HEK293 (cell line): ENCODE measurements at regions not wholly inside any gene's neighbourhood (a gene's known extent, or its start where the extent isn't known, plus 50 kb on each side); places are given as distances from the start of the nearest gene placed in this dataset.

Source experiments
- CTCF ChIA-PET: fragments of 350-600 bp; formaldehyde crosslinking; extraction: SDS; loops from one replicate; lab custom pipeline; 2021; ENCODE audit warnings: antibody characterized with exemption; lab: Yijun Ruan, JAX
- POLR2A ChIA-PET: fragments of 300-600 bp; formaldehyde crosslinking; extraction: SDS; loops from one replicate; lab custom pipeline; 2020; ENCODE audit warnings: antibody characterized with exemption, inconsistent platforms; lab: Yijun Ruan, JAX
- H3K27ac ChIP-seq: fragments of 200-500 bp; sonication (Bioruptor generic); 2 replicates; pipeline ENCODE4 v1.5.1; 2014; ENCODE audit warnings: low read depth, low read length, control low read depth, inconsistent platforms; ENCODE audit errors: extremely low read depth
- H3K36me3 ChIP-seq, 2 experiments: fragments of 200-500 bp in 1 of 2; sonication (Bioruptor generic) in 1 of 2; 1 replicate in 1 of 2; 2 replicates in 1 of 2; pipeline ENCODE4 v1.5.1; 2014 to 2017; ENCODE audit warnings: inconsistent platforms in 2 of 2, low read length in 2 of 2; ENCODE audit not compliant: control insufficient read depth in 2 of 2, insufficient read depth in 1 of 2
- H3K4me1 ChIP-seq: fragments of 200-500 bp; sonication (Bioruptor generic); 2 replicates; pipeline ENCODE4 v1.5.1; 2014; ENCODE audit warnings: mild to moderate bottlenecking, low read length, inconsistent platforms; ENCODE audit not compliant: control insufficient read depth, insufficient read depth
- H3K4me3 ChIP-seq: 2 replicates; pipeline ENCODE4 v1.5.1; 2011; ENCODE audit warnings: low read depth, mild to moderate bottlenecking, control low read depth, low read length, moderate library complexity
- H3K9me3 ChIP-seq: fragments of 200-500 bp; sonication (Bioruptor generic); 2 replicates; pipeline ENCODE4 v1.5.1; 2014; ENCODE audit warnings: low read depth, low read length, inconsistent platforms; ENCODE audit not compliant: control insufficient read depth, insufficient read depth
- FEZF1 ChIP-seq: fragments of 450-650 bp; formaldehyde crosslinking; IDR thresholded peaks from 2 replicates; pipeline ENCODE4 v1.5.1; 2016; ENCODE audit warnings: missing biosample characterization, missing genetic modification characterization
- GFI1B ChIP-seq: fragments of 450-650 bp; formaldehyde crosslinking; IDR thresholded peaks from 2 replicates; pipeline ENCODE4 v1.5.1; 2016; ENCODE audit warnings: missing biosample characterization, missing genetic modification characterization
- GLIS1 ChIP-seq: fragments of 450-650 bp; formaldehyde crosslinking; IDR thresholded peaks from 2 replicates; pipeline ENCODE4 v1.5.1; 2016; ENCODE audit warnings: missing biosample characterization, missing genetic modification characterization
- HOXC10 ChIP-seq: sonication (generic); formaldehyde crosslinking; IDR thresholded peaks from 2 replicates; pipeline ENCODE4 v1.8.1; 2023; ENCODE audit warnings: mild to moderate bottlenecking, missing genetic modification reagents
- IKZF3 ChIP-seq: fragments of 450-650 bp; IDR thresholded peaks from 2 replicates; pipeline ENCODE4 v1.5.0; 2018; ENCODE audit warnings: missing biosample characterization, mild to moderate bottlenecking, missing genetic modification characterization, moderate library complexity
- KLF10 ChIP-seq: fragments of 450-650 bp; IDR thresholded peaks from 2 replicates; pipeline ENCODE4 v1.5.1; 2018; ENCODE audit warnings: missing biosample characterization, mild to moderate bottlenecking, missing genetic modification characterization
- MZF1 ChIP-seq: fragments of 450-650 bp; formaldehyde crosslinking; IDR thresholded peaks from 2 replicates; pipeline ENCODE4 v1.5.1; 2017; ENCODE audit warnings: missing biosample characterization, missing genetic modification characterization, borderline replicate concordance
- SP3 ChIP-seq: fragments of 450-650 bp; formaldehyde crosslinking; IDR thresholded peaks from 2 replicates; pipeline ENCODE4 v1.5.1; 2016; ENCODE audit warnings: missing biosample characterization, missing genetic modification characterization
- TCF7L2 ChIP-seq: IDR thresholded peaks from 2 replicates; pipeline ENCODE4 v1.6.1; 2011; ENCODE audit warnings: low read depth, mild to moderate bottlenecking, inconsistent platforms, low read length, moderate library complexity, borderline replicate concordance
- WT1 ChIP-seq: fragments of 450-650 bp; formaldehyde crosslinking; IDR thresholded peaks from 2 replicates; pipeline ENCODE4 v1.5.1; 2016; ENCODE audit warnings: missing biosample characterization, missing genetic modification characterization
- ZBTB7A ChIP-seq: fragments of 450-650 bp; formaldehyde crosslinking; IDR thresholded peaks from 2 replicates; pipeline ENCODE4 v1.5.1; 2016; ENCODE audit warnings: low read depth, missing biosample characterization, missing genetic modification characterization
- ZFHX2 ChIP-seq: fragments of 450-650 bp; formaldehyde crosslinking; conservative IDR thresholded peaks from 2 replicates; pipeline ENCODE4 v1.5.1; 2016; ENCODE audit warnings: missing biosample characterization, missing genetic modification characterization
- ZFP37 ChIP-seq: fragments of 450-650 bp; formaldehyde crosslinking; IDR thresholded peaks from 2 replicates; pipeline ENCODE4 v1.5.1; 2016; ENCODE audit warnings: missing biosample characterization, missing genetic modification characterization
- ZFP69B ChIP-seq: fragments of 450-650 bp; formaldehyde crosslinking; IDR thresholded peaks from 2 replicates; pipeline ENCODE4 v1.5.1; 2016; ENCODE audit warnings: missing biosample characterization, missing genetic modification characterization
- ZIC2 ChIP-seq: fragments of 450-650 bp; formaldehyde crosslinking; IDR thresholded peaks from 2 replicates; pipeline ENCODE4 v1.5.1; 2016; ENCODE audit warnings: missing biosample characterization, missing genetic modification characterization
- ZNF24 ChIP-seq: fragments of 450-650 bp; formaldehyde crosslinking; IDR thresholded peaks from 2 replicates; pipeline ENCODE4 v1.5.1; 2016; ENCODE audit warnings: missing biosample characterization, missing genetic modification characterization
- ZNF335 ChIP-seq: fragments of 450-650 bp; formaldehyde crosslinking; conservative IDR thresholded peaks from 2 replicates; pipeline ENCODE4 v1.5.1; 2016; ENCODE audit warnings: missing biosample characterization, missing genetic modification characterization
- ZNF366 ChIP-seq: fragments of 450-650 bp; formaldehyde crosslinking; conservative IDR thresholded peaks from 2 replicates; pipeline ENCODE4 v1.5.1; 2016; ENCODE audit warnings: missing biosample characterization, missing genetic modification characterization
- ZNF394 ChIP-seq: fragments of 450-650 bp; formaldehyde crosslinking; IDR thresholded peaks from 2 replicates; pipeline ENCODE4 v1.5.1; 2016; ENCODE audit warnings: missing biosample characterization, missing genetic modification characterization, mild to moderate bottlenecking, moderate library complexity, borderline replicate concordance
- ZNF433 ChIP-seq: fragments of 450-650 bp; formaldehyde crosslinking; IDR thresholded peaks from 2 replicates; pipeline ENCODE4 v1.5.1; 2016; ENCODE audit warnings: missing biosample characterization, missing genetic modification characterization, low read depth
- ZNF600 ChIP-seq: fragments of 450-650 bp; formaldehyde crosslinking; IDR thresholded peaks from 2 replicates; pipeline ENCODE4 v1.5.1; 2016; ENCODE audit warnings: missing biosample characterization, missing genetic modification characterization
- ZNF629 ChIP-seq: fragments of 450-650 bp; formaldehyde crosslinking; IDR thresholded peaks from 2 replicates; pipeline ENCODE4 v1.5.1; 2017; ENCODE audit warnings: missing biosample characterization, missing genetic modification characterization
- ZNF747 ChIP-seq: fragments of 450-650 bp; formaldehyde crosslinking; IDR thresholded peaks from 2 replicates; pipeline ENCODE4 v1.5.1; 2016; ENCODE audit warnings: missing biosample characterization, missing genetic modification characterization
- ZNF76 ChIP-seq: fragments of 450-650 bp; formaldehyde crosslinking; IDR thresholded peaks from 2 replicates; pipeline ENCODE4; 2016; ENCODE audit warnings: low read depth, missing biosample characterization, missing genetic modification characterization, borderline replicate concordance
- ZNF791 ChIP-seq: fragments of 450-650 bp; formaldehyde crosslinking; IDR thresholded peaks from 2 replicates; pipeline ENCODE4 v1.5.1; 2016; ENCODE audit warnings: missing biosample characterization, missing genetic modification characterization
- ZNF792 ChIP-seq: fragments of 450-650 bp; formaldehyde crosslinking; IDR thresholded peaks from 2 replicates; pipeline ENCODE4 v1.5.1; 2016; ENCODE audit warnings: missing biosample characterization, missing genetic modification characterization
- ZNF830 ChIP-seq: fragments of 450-650 bp; IDR thresholded peaks from 2 replicates; pipeline ENCODE4 v1.5.0; 2018; ENCODE audit warnings: missing biosample characterization, missing genetic modification characterization, low read depth, mild to moderate bottlenecking, moderate library complexity
- TF ChIP-seq, protein P1 (sequence below): fragments of 450-650 bp; formaldehyde crosslinking; IDR thresholded peaks from 2 replicates; pipeline ENCODE4 v1.5.1; 2017; ENCODE audit warnings: missing biosample characterization, missing genetic modification characterization
- TF ChIP-seq, protein P2 (sequence below): fragments of 450-650 bp; formaldehyde crosslinking; optimal IDR thresholded peaks from 2 replicates; pipeline ENCODE3; 2016; ENCODE audit warnings: missing biosample characterization, mild to moderate bottlenecking, missing genetic modification characterization
- TF ChIP-seq, protein P3 (sequence below): fragments of 450-650 bp; formaldehyde crosslinking; IDR thresholded peaks from 2 replicates; pipeline ENCODE4 v1.5.1; 2016; ENCODE audit warnings: missing biosample characterization, missing genetic modification characterization
- TF ChIP-seq, protein P4 (sequence below): fragments of 450-650 bp; formaldehyde crosslinking; IDR thresholded peaks from 2 replicates; pipeline ENCODE4; 2016; ENCODE audit warnings: missing biosample characterization, missing genetic modification characterization
- TF ChIP-seq, protein P5 (sequence below): sonication (generic); formaldehyde crosslinking; IDR thresholded peaks from 2 replicates; pipeline ENCODE4 v1.8.1; 2022; ENCODE audit warnings: mild to moderate bottlenecking, moderate library complexity, missing genetic modification reagents

DNA sequence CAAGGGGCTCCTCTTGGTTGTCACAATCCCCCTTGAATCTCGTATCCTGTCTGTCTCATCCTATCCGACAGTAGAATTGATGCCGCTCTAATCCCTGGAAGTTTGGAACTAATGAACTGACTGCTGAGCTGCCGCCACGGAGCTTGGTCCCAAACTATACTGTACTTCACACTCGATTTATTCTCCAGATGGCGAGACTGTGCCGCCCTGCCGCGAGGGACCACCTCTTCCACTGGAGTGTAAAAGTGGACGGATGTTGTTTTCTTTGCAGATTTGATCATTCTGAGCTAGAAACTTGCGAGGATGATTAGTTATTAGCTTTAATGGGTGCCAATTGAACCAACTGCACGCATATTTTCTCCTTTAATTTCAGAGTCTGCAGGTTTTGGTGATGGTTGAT lies 117.2 kb downstream of the ZIC5 start:
- ChIA-PET POLR2A (no interaction called here), CTCF (no interaction called here)
- H3K36me3 ChIP-seq, result no peaks in the 10 kb centered on the region

DNA sequence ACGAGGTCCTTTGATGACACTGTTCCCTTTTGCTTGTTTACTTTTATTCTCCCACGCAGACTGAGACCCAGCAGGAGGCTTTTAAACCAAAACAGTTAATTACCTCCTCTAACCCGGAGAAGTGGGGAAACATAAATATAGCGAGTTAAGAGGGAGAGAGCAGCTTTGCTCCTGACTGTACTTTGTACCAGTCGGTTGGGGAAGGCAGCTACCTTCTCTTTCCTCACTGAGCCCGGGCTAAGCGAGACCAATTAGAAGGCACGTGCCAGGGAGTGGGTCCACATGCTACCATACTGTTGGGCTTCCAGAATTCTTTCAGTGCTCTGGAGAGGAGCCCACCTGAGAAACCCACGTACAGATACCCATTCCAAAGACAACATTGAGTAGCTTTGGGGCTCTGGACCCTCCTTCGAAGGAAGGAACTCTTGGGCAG lies 124.2 kb downstream of the ZIC5 start:
- POLR2A ChIA-PET, result no interaction called here
- H3K27ac ChIP-seq, result no peak overlapping the region
- no peak overlapping the region for H3K4me3 ChIP-seq
- CTCF ChIA-PET, result no interaction called here
- H3K9me3 ChIP-seq, result no peaks in the 10 kb centered on the region
- no peaks in the 10 kb centered on the region for H3K36me3 ChIP-seq
- no peaks in the 10 kb centered on the region for H3K4me1 ChIP-seq
- TF ChIP-seq, protein P1, sequence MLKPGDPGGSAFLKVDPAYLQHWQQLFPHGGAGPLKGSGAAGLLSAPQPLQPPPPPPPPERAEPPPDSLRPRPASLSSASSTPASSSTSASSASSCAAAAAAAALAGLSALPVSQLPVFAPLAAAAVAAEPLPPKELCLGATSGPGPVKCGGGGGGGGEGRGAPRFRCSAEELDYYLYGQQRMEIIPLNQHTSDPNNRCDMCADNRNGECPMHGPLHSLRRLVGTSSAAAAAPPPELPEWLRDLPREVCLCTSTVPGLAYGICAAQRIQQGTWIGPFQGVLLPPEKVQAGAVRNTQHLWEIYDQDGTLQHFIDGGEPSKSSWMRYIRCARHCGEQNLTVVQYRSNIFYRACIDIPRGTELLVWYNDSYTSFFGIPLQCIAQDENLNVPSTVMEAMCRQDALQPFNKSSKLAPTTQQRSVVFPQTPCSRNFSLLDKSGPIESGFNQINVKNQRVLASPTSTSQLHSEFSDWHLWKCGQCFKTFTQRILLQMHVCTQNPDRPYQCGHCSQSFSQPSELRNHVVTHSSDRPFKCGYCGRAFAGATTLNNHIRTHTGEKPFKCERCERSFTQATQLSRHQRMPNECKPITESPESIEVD (tag by site-specific recombination), result peak; percentile 52
- TF ChIP-seq ZNF24 (tag by site-specific recombination) (peak; percentile 38; the same call in 1 of the 2 replicates), ZNF366 (tag by site-specific recombination) (peak; percentile 47; the same call in 1 of the 2 replicates), ZFHX2 (peak; percentile 58), ZNF747 (tag by site-specific recombination) (no peak), MZF1 (tag by site-specific recombination) (peak; percentile 58; the same call in 1 of the 2 replicates), ZNF394 (peak; percentile 39; the same call in 1 of the 2 replicates), ZFP69B (peak; percentile 48; the same call in 1 of the 2 replicates), IKZF3 (tag by site-specific recombination) (peak; percentile 81), FEZF1 (tag by site-specific recombination) (peak; percentile 77), ZNF433 (tag by site-specific recombination) (no peak), HOXC10 (CRISPR knock-in tag) (no peak), GLIS1 (peak; percentile 89), ZIC2 (tag by site-specific recombination) (peak; percentile 37; the same call in 1 of the 2 replicates), KLF10 (tag by site-specific recombination) (no peak), ZNF335 (tag by site-specific recombination) (peak; percentile 52), ZNF629 (tag by site-specific recombination) (peak; percentile 31; the same call in 1 of the 2 replicates), GFI1B (tag by site-specific recombination) (peak; percentile 55; the same call in 1 of the 2 replicates), TCF7L2 (peak; percentile 34; the same call in 1 of the 2 replicates), ZNF792 (tag by site-specific recombination) (no peak), WT1 (tag by site-specific recombination) (peak; percentile 77)
- TF ChIP-seq, protein P2, sequence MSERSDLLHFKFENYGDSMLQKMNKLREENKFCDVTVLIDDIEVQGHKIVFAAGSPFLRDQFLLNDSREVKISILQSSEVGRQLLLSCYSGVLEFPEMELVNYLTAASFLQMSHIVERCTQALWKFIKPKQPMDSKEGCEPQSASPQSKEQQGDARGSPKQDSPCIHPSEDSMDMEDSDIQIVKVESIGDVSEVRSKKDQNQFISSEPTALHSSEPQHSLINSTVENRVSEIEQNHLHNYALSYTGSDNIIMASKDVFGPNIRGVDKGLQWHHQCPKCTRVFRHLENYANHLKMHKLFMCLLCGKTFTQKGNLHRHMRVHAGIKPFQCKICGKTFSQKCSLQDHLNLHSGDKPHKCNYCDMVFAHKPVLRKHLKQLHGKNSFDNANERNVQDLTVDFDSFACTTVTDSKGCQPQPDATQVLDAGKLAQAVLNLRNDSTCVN (tag by site-specific recombination), result no peak
- TF ChIP-seq, protein P3, sequence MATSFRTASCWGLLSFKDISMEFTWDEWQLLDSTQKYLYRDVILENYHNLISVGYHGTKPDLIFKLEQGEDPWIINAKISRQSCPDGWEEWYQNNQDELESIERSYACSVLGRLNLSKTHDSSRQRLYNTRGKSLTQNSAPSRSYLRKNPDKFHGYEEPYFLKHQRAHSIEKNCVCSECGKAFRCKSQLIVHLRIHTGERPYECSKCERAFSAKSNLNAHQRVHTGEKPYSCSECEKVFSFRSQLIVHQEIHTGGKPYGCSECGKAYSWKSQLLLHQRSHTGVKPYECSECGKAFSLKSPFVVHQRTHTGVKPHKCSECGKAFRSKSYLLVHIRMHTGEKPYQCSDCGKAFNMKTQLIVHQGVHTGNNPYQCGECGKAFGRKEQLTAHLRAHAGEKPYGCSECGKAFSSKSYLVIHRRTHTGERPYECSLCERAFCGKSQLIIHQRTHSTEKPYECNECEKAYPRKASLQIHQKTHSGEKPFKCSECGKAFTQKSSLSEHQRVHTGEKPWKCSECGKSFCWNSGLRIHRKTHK, result no peak

More for the DNA sequence above, 117.2 kb downstream of the ZIC5 start:
- no peaks in the 10 kb centered on the region for H3K9me3 ChIP-seq
- H3K27ac ChIP-seq, result no peak overlapping the region
- H3K4me3 ChIP-seq, result no peak overlapping the region
- no peak for TF ChIP-seq ZNF76 (tag by site-specific recombination)
- TF ChIP-seq, protein P4, sequence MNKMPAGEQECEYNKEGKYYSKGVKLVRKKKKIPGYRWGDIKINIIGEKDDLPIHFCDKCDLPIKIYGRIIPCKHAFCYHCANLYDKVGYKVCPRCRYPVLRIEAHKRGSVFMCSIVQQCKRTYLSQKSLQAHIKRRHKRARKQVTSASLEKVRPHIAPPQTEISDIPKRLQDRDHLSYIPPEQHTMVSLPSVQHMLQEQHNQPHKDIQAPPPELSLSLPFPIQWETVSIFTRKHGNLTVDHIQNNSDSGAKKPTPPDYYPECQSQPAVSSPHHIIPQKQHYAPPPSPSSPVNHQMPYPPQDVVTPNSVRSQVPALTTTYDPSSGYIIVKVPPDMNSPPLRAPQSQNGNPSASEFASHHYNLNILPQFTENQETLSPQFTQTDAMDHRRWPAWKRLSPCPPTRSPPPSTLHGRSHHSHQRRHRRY (tag by site-specific recombination), result no peak
- TF ChIP-seq ZNF791, result no peak
- no peak for TF ChIP-seq ZBTB7A (tag by site-specific recombination)
- no peak for TF ChIP-seq ZNF600 (tag by site-specific recombination)
- no peak for TF ChIP-seq ZFP37 (tag by site-specific recombination)
- TF ChIP-seq SP3, result no peak
- TF ChIP-seq ZNF830 (tag by site-specific recombination), result no peak
- TF ChIP-seq, protein P5, sequence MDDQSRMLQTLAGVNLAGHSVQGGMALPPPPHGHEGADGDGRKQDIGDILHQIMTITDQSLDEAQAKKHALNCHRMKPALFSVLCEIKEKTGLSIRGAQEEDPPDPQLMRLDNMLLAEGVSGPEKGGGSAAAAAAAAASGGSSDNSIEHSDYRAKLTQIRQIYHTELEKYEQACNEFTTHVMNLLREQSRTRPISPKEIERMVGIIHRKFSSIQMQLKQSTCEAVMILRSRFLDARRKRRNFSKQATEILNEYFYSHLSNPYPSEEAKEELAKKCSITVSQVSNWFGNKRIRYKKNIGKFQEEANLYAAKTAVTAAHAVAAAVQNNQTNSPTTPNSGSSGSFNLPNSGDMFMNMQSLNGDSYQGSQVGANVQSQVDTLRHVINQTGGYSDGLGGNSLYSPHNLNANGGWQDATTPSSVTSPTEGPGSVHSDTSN, result no peak
- H3K4me1 ChIP-seq, result no peaks in the 10 kb centered on the region
